IMR-90 (cell line): ENCODE measurements at regions not wholly inside any gene's neighbourhood (a gene's known extent, or its start where the extent isn't known, plus 50 kb on each side); places are given as distances from the start of the nearest gene placed in this dataset.

Experiments
- ATAC-seq: fragments of 200-7000 bp; cut with Tn5 transposase; 2 replicates; pipeline ENCODE4 v1.9.1; 2020; ENCODE audit warnings: low read depth, mild to moderate bottlenecking, moderate library complexity
- BruUV-seq: library from RNA; stranded (reverse); fragments of 400-500 nt; replicated peaks from 2 replicates; lab custom pipeline; 2021; lab: Mats Ljungman, UMichigan
- CTCF ChIA-PET: fragments of 300-600 bp; formaldehyde crosslinking; extraction: SDS; loops from one replicate; lab custom pipeline; 2021; ENCODE audit warnings: antibody characterized with exemption; lab: Yijun Ruan, JAX
- POLR2A ChIA-PET: fragments of 300-600 bp; sonication (Branson Sonifier 250); formaldehyde crosslinking; loops from one replicate; lab custom pipeline; 2022; ENCODE audit warnings: antibody characterized with exemption; ENCODE audit not compliant: unreplicated experiment; lab: Charles Lee
- DNase-seq: peaks from one replicate; pipeline ENCODE4 v3.0.0; 2013
- H2AFZ ChIP-seq: replicated peaks from 2 replicates; pipeline ENCODE3; 2013; ENCODE audit warnings: low read length, mild to moderate bottlenecking; ENCODE audit not compliant: poor library complexity
- H2AK5ac ChIP-seq: 2 replicates; pipeline ENCODE4 v1.6.1; 2013; ENCODE audit warnings: low read depth, low read length, inconsistent platforms
- H2AK9ac ChIP-seq: replicated peaks from 2 replicates; pipeline ENCODE3; 2013; ENCODE audit warnings: mild to moderate bottlenecking, low read depth, low read length, moderate library complexity; ENCODE audit not compliant: poor library complexity
- H2BK120ac ChIP-seq: 2 replicates; pipeline ENCODE4 v1.6.1; 2013; ENCODE audit warnings: low read depth, low read length, inconsistent platforms
- H2BK15ac ChIP-seq: 3 replicates; pipeline ENCODE4 v1.6.1; 2013; ENCODE audit warnings: low read depth, low read length, inconsistent platforms
- H2BK20ac ChIP-seq: 2 replicates; pipeline ENCODE4 v1.6.1; 2013; ENCODE audit warnings: low read depth, mild to moderate bottlenecking, inconsistent platforms, low read length, moderate library complexity
- H2BK5ac ChIP-seq: 2 replicates; pipeline ENCODE4 v1.6.1; 2013; ENCODE audit warnings: mild to moderate bottlenecking, low read depth, low read length, inconsistent platforms; ENCODE audit not compliant: poor library complexity, severe bottlenecking
- H3K14ac ChIP-seq: replicated peaks from 2 replicates; pipeline ENCODE4 v1.6.1; 2013; ENCODE audit warnings: low read depth, low read length, inconsistent platforms
- H3K18ac ChIP-seq: 2 replicates; pipeline ENCODE4 v1.6.1; 2013; ENCODE audit warnings: low read depth, low read length, control low read depth
- H3K23ac ChIP-seq: 2 replicates; pipeline ENCODE4 v1.6.1; 2013; ENCODE audit warnings: low read depth, low read length, inconsistent platforms
- H3K27ac ChIP-seq: 2 replicates; pipeline ENCODE4 v1.5.1; 2013; ENCODE audit warnings: mild to moderate bottlenecking, control low read depth, low read length; ENCODE audit not compliant: insufficient read depth
- H3K27me3 ChIP-seq: 2 replicates; pipeline ENCODE4 v1.6.1; 2013; ENCODE audit warnings: low read length; ENCODE audit not compliant: control insufficient read depth, insufficient read depth
- H3K36me3 ChIP-seq: 2 replicates; pipeline ENCODE4 v1.6.1; 2013; ENCODE audit warnings: low read length, mixed read lengths; ENCODE audit not compliant: control insufficient read depth, insufficient read depth
- H3K4ac ChIP-seq: 2 replicates; pipeline ENCODE4 v1.6.1; 2013; ENCODE audit warnings: low read depth, low read length, inconsistent platforms
- H3K4me1 ChIP-seq: 2 replicates; pipeline ENCODE4 v1.6.1; 2013; ENCODE audit warnings: low read length, mixed read lengths; ENCODE audit not compliant: control insufficient read depth, insufficient read depth
- H3K4me2 ChIP-seq: 2 replicates; pipeline ENCODE4 v1.6.1; 2013; ENCODE audit warnings: low read depth, mild to moderate bottlenecking, control low read depth, low read length, moderate library complexity
- H3K4me3 ChIP-seq: 2 replicates; pipeline ENCODE4 v1.5.1; 2013; ENCODE audit warnings: low read depth, mild to moderate bottlenecking, control low read depth, low read length, moderate library complexity; ENCODE audit not compliant: insufficient read depth
- H3K56ac ChIP-seq: 2 replicates; pipeline ENCODE4 v1.6.1; 2013; ENCODE audit warnings: low read length, inconsistent platforms; ENCODE audit not compliant: insufficient read depth; ENCODE audit errors: extremely low read depth
- H3K79me1 ChIP-seq, 2 experiments: 2 replicates each; pipeline ENCODE4 v1.6.1; 2013; ENCODE audit warnings: low read length in 2 of 2, inconsistent platforms in 1 of 2, low read depth in 1 of 2
- H3K9ac ChIP-seq: 2 replicates; pipeline ENCODE4 v1.6.1; 2013; ENCODE audit warnings: low read depth, low read length, control low read depth
- H3K9me1 ChIP-seq: 2 replicates; pipeline ENCODE4 v1.6.1; 2013; ENCODE audit warnings: low read length, inconsistent platforms; ENCODE audit not compliant: insufficient read depth
- H3K9me3 ChIP-seq: 2 replicates; pipeline ENCODE4 v1.6.1; 2013; ENCODE audit warnings: low read length; ENCODE audit not compliant: control insufficient read depth, insufficient read depth
- H4K20me1 ChIP-seq: 2 replicates; pipeline ENCODE4 v1.6.1; 2013; ENCODE audit warnings: low read length, inconsistent platforms; ENCODE audit not compliant: insufficient read depth
- H4K5ac ChIP-seq: 2 replicates; pipeline ENCODE4 v1.6.1; 2013; ENCODE audit warnings: mild to moderate bottlenecking, low read depth, low read length, control low read depth
- H4K8ac ChIP-seq, 2 experiments: 2 replicates each; pipeline ENCODE4 v1.6.1; 2013; ENCODE audit warnings: low read depth in 2 of 2, low read length in 2 of 2, control low read depth in 1 of 2, inconsistent platforms in 1 of 2
- H4K91ac ChIP-seq: 2 replicates; pipeline ENCODE4 v1.6.1; 2013; ENCODE audit warnings: low read depth, low read length, inconsistent platforms; ENCODE audit not compliant: insufficient read depth
- CTCF ChIP-seq: conservative IDR thresholded peaks from 2 replicates; pipeline ENCODE4 v1.5.1; 2012; ENCODE audit warnings: mild to moderate bottlenecking, low read depth, low read length, improper control_type of control experiment
- ELK1 ChIP-seq: fragments of 150-350 bp; IDR thresholded peaks from 2 replicates; pipeline ENCODE4 v1.6.1; 2016; ENCODE audit warnings: low read depth, mild to moderate bottlenecking, low read length, moderate library complexity, borderline replicate concordance
- POLR2A ChIP-seq: IDR thresholded peaks from 2 replicates; pipeline ENCODE4 v1.6.1; 2012; ENCODE audit warnings: mild to moderate bottlenecking, low read depth, low read length
- RCOR1 ChIP-seq: IDR thresholded peaks from 2 replicates; pipeline ENCODE4 v1.6.1; 2012; ENCODE audit warnings: mild to moderate bottlenecking, low read length, improper control_type of control experiment; ENCODE audit not compliant: insufficient replicate concordance
- WGBS, 2 experiments: methylation state at CpG; one replicate each; pipeline versions ENCODE4 v1.1.5 to v1.1.7; 2013; ENCODE audit warnings: missing lambda C conversion rate in 2 of 2; ENCODE audit not compliant: insufficient read length in 1 of 2; ENCODE audit errors: extremely low coverage in 2 of 2; 5-methylcytosine and 5-hydroxymethylcytosine counted together
- dilution Hi-C: fragments of 300-500 bp; cut with HindIII; formaldehyde crosslinking; loops from one replicate; pipeline ENCODE4 v1.14.3; 2018; ENCODE audit warnings: low sequenced_read_pairs; ENCODE audit not compliant: unreplicated experiment
- in situ Hi-C: fragments of 300-500 bp; cut with MboI; formaldehyde crosslinking; loops from 3 replicates; pipeline ENCODE4 v1.14.3; 2019; ENCODE audit warnings: low sequenced_read_pairs, inconsistent platforms, mixed read lengths
- intact Hi-C: fragments of 100-400 bp; cut with micrococcal nuclease; formaldehyde crosslinking; loops from 2 replicates; pipeline ENCODE4 v1.10.0; 2022

GRCh38 chr9:82146677-82147076, 158.1 kb downstream of the SPATA31D1 start:
- Histone ChIP-seq H2AK9ac (no peak overlapping the region), H4K20me1 (no peaks in the 10 kb centered on the region), H3K9me1 (peaks cover 4% of the 10 kb centered on the region; the same call in 1 of the 2 replicates), H3K27me3 (no peaks in the 10 kb centered on the region), H3K4me2 (no peak overlapping the region), H3K23ac (no peak overlapping the region), H3K4me3 (no peak overlapping the region), H2BK15ac (no peak overlapping the region), H2AFZ (no peak overlapping the region), H4K91ac (no peak overlapping the region), H3K9ac (no peak overlapping the region), H4K5ac (no peak overlapping the region), H3K36me3 (no peaks in the 10 kb centered on the region), H2BK20ac (no peak overlapping the region), H3K56ac (no peak overlapping the region), H2AK5ac (no peak overlapping the region), H4K8ac (no peak overlapping the region), H3K79me1 (no peaks in the 10 kb centered on the region), H3K27ac (no peak overlapping the region), H3K4ac (no peak overlapping the region), H3K4me1 (peaks cover 4% of the 10 kb centered on the region), H3K14ac (no peak overlapping the region), H2BK5ac (no peak overlapping the region), H2BK120ac (no peak overlapping the region), H3K18ac (no peak overlapping the region), H3K9me3 (no peaks in the 10 kb centered on the region)
- 71% methylated on average over 1 of the region's 4 CpGs; no CpG with 5 or more reads in 1 of the 2 experiments for WGBS, 2 experiments
- in situ Hi-C loops = no loop called here
- POLR2A ChIA-PET = no interaction called here
- BruUV-seq = no TSS peak
- TF ChIP-seq POLR2A (no peak), CTCF (no peak), ELK1 (no peak), RCOR1 (no peak)
- DNase-seq = no peak
- dilution Hi-C loops = no loop called here
- intact Hi-C loops = no loop called here
- CTCF ChIA-PET = no interaction called here
- ATAC-seq = no peak
